Right atrium auricular region (tissue), 2 donors: ENCODE measurements at regions not wholly inside any gene's neighbourhood (a gene's known extent, or its start where the extent isn't known, plus 50 kb on each side); places are given as distances from the start of the nearest gene placed in this dataset.

Experiments used
- DNase-seq: peaks from one replicate; pipeline ENCODE4 v3.0.0-alpha.2; 2019; ENCODE audit warnings: low spot score
- H3K27ac ChIP-seq, 2 donors: fragments of 200-600 bp; sonication (generic); 1 replicate in 1 of 2; 2 replicates in 1 of 2; pipeline ENCODE4 v1.5.1; 2016 to 2019
- H3K27me3 ChIP-seq, 2 donors: fragments of 200-600 bp; sonication (generic); one replicate each; pipeline versions ENCODE4 v1.5.1 to v1.6.0; 2017 to 2019
- H3K36me3 ChIP-seq: fragments of 200-600 bp; sonication (generic); one replicate; pipeline ENCODE4 v1.5.1; 2016
- H3K4me1 ChIP-seq, 2 donors: fragments of 200-600 bp; sonication (generic); one replicate each; pipeline versions ENCODE4 v1.5.1 to v1.6.0; 2017 to 2019
- H3K4me3 ChIP-seq, 2 donors: fragments of 200-600 bp; sonication (generic); 1 replicate in 1 of 2; 2 replicates in 1 of 2; pipeline ENCODE4 v1.5.1; 2017 to 2019; ENCODE audit warnings: mild to moderate bottlenecking in 1 of 2, moderate library complexity in 1 of 2
- H3K9me3 ChIP-seq, 2 donors: fragments of 200-600 bp; sonication (generic); one replicate each; pipeline ENCODE4 v1.5.1; 2019
- TF ChIP-seq, protein P1 (sequence below), 2 donors: fragments of 200-600 bp; sonication (generic); IDR thresholded peaks; one replicate each; pipeline ENCODE4 v1.5.1; 2019; ENCODE audit warnings: antibody characterized with exemption in 2 of 2

DNA sequence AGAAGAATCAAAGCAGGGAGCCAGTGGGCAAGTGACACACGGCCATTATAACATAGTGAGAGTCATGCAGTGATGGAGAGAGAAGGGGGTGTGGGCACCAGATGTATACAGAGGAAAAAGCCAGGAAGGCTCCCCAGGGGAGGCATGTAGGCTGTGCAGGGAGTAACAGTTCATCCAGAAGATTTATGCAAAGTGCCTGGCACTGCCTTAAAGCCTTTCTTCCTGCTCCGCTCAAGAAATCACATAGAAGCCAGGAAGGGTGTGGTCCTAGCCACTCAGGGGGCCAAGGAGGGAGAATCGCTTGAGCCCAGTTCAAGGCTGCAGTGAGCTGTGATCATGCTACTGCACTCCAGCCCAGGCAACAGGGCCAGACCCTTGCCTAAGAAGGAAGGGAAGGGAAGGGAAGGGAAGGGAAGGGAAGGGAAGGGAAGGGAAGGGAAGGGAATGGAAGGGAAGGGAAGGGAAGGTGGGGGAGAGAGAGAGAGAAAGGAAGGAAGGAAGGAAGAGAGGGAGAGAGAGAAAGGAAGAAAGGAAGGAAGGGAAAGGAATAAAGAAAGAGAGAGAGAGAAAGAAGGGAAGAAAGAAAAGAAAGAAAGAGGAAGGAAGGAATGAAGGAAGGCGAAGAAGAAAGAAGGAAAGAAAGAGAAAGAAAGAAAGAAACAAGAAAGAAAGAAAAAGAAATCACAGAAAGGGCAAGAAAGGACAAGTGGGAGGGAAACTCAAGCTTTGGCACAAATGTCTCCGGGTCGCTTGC is 89.8 kb downstream of the LHX2 start:
- DNase-seq = no peak
- Histone ChIP-seq H3K4me3 (no peak overlapping the region), H3K27me3 (no peaks in the 10 kb centered on the region), H3K4me1 (no peaks in the 10 kb centered on the region), H3K27ac (no peak overlapping the region), H3K36me3 (no peaks in the 10 kb centered on the region), H3K9me3 (no peaks in the 10 kb centered on the region)
- TF ChIP-seq, protein P1, sequence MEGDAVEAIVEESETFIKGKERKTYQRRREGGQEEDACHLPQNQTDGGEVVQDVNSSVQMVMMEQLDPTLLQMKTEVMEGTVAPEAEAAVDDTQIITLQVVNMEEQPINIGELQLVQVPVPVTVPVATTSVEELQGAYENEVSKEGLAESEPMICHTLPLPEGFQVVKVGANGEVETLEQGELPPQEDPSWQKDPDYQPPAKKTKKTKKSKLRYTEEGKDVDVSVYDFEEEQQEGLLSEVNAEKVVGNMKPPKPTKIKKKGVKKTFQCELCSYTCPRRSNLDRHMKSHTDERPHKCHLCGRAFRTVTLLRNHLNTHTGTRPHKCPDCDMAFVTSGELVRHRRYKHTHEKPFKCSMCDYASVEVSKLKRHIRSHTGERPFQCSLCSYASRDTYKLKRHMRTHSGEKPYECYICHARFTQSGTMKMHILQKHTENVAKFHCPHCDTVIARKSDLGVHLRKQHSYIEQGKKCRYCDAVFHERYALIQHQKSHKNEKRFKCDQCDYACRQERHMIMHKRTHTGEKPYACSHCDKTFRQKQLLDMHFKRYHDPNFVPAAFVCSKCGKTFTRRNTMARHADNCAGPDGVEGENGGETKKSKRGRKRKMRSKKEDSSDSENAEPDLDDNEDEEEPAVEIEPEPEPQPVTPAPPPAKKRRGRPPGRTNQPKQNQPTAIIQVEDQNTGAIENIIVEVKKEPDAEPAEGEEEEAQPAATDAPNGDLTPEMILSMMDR (IDR thresholded peaks at IDR 0.05) = no peak

DNA sequence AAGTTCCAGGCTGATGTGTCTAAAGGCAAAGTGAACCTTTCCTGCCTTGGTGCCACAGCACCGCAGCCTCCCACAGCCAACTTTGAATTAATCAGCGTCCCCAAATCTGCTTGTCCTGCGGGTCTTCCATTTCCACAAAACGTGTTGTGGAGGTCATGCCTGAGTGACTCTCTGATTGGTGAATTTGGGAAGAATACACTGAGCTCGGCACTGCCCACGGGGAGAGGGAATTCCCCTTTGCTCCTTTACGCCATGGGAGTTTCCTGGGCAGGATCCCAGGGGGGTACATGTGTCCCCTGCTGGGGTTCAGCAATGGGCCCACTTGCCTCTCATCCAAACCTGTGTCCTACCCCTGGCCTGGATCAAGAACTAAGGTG is 90.4 kb downstream of the LHX2 start:
- TF ChIP-seq, protein P1 (IDR thresholded peaks at IDR 0.05) = no peak
- Histone ChIP-seq H3K36me3 (no peaks in the 10 kb centered on the region), H3K4me3 (no peak overlapping the region), H3K27me3 (no peaks in the 10 kb centered on the region), H3K9me3 (no peaks in the 10 kb centered on the region), H3K4me1 (no peaks in the 10 kb centered on the region), H3K27ac (no peak overlapping the region)
- no peak for DNase-seq

DNA sequence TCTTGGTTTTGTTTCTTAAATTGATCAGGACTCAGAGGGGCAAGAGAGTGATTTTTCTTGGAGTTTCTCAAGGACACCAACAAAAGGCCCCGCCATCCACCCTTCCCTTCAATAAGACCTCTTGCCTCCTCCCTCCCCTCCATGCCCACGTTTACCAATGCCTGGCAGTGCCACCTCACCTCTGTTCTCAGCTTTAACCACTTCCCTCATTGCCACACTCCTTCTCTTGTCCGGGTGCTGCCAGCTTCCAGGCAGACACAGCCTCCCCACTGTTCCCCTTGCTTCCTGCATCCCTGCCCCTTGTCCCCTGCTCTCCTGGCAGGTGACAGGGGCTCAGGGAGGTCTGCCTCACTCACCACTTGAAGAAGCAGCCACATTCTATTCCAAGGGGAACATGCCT is 90.8 kb downstream of the LHX2 start:
- no peak overlapping the region for H3K4me3 ChIP-seq
- H3K27me3 ChIP-seq = no peaks in the 10 kb centered on the region
- no peaks in the 10 kb centered on the region for H3K4me1 ChIP-seq
- H3K36me3 ChIP-seq = no peaks in the 10 kb centered on the region
- TF ChIP-seq, protein P1 (IDR thresholded peaks at IDR 0.05) = no peak
- no peak overlapping the region for H3K27ac ChIP-seq
- no peaks in the 10 kb centered on the region for H3K9me3 ChIP-seq
- DNase-seq = no peak

DNA sequence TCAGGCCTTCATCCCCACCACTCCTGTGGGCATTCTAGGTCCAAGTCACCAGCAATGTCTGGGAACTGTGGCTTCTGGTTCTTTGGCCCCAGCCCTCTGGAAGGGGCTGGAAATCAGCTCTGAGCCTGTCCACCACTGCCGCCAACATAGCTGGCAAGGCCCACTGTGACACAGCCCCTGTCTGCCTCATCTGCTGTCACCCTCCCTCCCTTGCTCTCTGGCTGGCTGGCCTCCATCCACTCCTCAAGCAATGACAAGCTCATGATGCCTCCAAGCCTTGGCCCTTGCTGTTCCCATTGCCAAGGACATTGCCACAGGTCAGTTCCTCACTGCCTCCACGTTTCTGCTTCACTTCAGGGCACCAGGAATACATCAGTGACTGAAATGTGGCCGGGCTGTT is 93.7 kb downstream of the LHX2 start:
- no peaks in the 10 kb centered on the region for H3K9me3 ChIP-seq
- no peak overlapping the region for H3K27ac ChIP-seq
- no peaks in the 10 kb centered on the region for H3K36me3 ChIP-seq
- H3K4me3 ChIP-seq = no peak overlapping the region
- TF ChIP-seq, protein P1 (IDR thresholded peaks at IDR 0.05) = no peak
- H3K4me1 ChIP-seq = no peaks in the 10 kb centered on the region
- no peak for DNase-seq
- no peaks in the 10 kb centered on the region for H3K27me3 ChIP-seq

DNA sequence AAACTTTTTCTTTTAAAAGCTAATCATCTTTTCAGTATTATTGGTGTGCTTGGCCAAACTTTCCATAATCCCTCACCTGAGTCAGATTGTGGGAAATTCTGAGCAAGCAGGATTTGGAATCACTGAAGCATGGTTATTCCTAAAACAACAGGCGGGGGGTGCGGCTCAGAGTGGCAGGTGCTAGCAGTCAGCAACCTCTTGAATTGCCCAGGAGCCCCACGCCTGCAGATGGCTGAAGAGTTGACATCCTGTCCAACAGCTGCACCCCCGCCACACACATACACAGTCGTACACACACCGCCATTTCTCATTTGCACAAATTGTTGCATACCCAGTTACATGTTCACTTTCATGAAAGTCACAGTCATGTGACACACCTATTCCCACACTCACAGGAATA is 96.6 kb downstream of the LHX2 start:
- DNase-seq = no peak
- Histone ChIP-seq H3K4me3 (no peak overlapping the region), H3K4me1 (no peaks in the 10 kb centered on the region), H3K9me3 (no peaks in the 10 kb centered on the region), H3K36me3 (no peaks in the 10 kb centered on the region), H3K27me3 (no peaks in the 10 kb centered on the region), H3K27ac (no peak overlapping the region)
- TF ChIP-seq, protein P1 (IDR thresholded peaks at IDR 0.05) = no peak
